ENCODE measurements at regions not wholly inside any gene's neighbourhood (a gene's known extent, or its start where the extent isn't known, plus 50 kb on each side); places are given as distances from the start of the nearest gene placed in this dataset.

DNA sequence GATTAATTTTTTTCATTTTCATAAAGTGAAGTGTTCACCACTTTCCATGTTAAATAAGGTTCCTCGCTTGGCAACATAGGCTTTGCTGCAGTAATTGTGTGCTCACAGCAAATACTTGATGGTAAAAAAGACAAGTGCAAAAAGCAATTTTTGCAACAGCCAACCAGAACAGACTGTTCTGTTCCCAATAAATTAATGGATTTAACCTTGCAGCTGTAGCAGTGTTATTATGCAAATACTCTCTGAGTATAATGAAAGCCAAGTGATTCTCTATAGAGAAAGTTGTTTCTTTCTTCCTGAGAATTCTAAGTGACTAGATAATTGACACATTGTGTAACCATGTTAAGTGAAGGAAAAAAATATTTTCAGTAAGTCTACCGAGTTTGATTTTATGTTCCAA is 183.7 kb upstream of the NAALADL2 start:
- DNase-seq, result no peak

DNA sequence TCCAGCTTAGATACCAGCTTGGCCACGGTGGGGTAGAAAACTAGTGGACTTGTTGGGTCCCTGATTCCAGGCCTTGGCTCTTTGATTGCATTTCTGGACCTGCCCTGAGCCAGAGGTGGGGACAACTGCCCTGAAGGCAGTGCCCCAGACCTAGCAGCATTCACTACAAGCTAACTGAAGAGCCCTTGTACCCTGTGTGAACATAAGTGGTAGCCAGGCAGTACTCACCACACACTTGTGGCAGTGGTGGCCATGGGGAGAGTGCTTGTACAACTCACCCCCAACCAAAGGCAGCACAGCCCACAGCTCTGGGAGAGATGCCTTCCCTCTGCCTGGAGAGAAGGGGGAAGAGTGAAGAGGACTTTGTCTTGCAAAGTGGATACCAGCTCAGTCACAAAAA is 177.3 kb upstream of the NAALADL2 start:
- DNase-seq, result no peak

- no peak for DNase-seq
Observed at GRCh38 chr3:174685796-174686195, 173.3 kb upstream of the NAALADL2 start.

DNA sequence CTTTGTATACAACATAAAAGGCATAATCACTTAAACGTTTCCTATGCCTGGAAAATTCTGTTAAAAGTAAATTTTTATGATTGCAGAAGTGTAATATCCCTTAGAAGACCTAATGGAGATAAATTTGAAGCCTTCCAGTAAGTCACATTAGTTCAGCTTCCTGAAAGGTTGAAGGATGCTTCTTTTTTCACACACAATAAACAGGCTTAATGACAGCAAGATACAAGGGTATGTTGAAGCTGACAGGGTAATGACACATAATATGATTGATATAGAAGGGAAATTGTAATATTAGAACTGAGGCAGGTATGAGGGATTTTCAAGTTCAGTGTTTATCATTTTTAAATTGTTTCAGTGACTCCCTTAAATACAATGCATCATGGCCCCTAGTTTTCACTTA is 161.8 kb upstream of the NAALADL2 start:
- no peak for DNase-seq

DNA sequence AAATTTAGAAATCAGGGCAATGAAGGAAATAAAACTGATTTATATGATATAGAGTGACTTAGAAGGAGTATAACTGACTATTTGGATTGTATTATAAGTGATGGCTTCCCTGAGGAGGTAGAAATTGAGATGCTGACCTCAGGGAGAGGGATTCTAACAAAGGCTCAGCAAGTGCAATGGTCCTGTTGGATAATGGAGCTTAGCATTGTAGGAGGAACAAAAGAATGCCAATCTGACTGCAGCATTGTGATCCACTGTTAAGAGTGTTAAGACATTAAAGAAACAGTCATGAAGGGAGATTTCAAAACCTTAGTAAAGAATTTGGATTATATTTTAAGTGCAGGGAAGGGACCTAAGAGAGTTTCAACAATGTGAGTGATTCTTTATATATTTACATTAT is 158.4 kb upstream of the NAALADL2 start:
- no peak for DNase-seq

DNA sequence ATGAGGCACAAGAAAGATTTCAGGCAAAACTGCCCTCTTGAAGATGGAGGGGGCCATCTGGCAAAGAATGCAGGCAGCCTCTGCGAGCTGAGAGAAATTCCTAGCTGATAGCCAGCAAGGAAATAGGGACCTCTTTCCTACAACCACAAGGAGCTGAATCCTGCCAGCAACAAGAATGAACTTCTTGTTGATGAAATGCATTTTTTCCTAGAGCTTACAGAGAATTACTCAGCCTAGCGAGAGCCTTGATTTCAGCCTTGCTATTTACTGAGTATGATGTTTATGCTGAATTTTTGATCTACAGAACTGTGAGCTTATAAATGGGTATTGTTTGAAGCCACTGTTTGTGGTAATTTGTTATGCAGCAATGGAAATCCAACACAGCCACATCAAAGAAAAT is 148.5 kb upstream of the NAALADL2 start:
- no peak for DNase-seq

GRCh38 chr3:174715386-174715785 is 143.7 kb upstream of the NAALADL2 start:
- DNase-seq, result no peak

GRCh38 chr3:174716956-174717505 is 142.1 kb upstream of the NAALADL2 start:
- DNase-seq, result no peak

GRCh38 chr3:174720717-174721116 is 138.4 kb upstream of the NAALADL2 start:
- DNase-seq, result no peak

GRCh38 chr3:174725303-174725702 is 133.8 kb upstream of the NAALADL2 start:
- no peak for DNase-seq

DNA sequence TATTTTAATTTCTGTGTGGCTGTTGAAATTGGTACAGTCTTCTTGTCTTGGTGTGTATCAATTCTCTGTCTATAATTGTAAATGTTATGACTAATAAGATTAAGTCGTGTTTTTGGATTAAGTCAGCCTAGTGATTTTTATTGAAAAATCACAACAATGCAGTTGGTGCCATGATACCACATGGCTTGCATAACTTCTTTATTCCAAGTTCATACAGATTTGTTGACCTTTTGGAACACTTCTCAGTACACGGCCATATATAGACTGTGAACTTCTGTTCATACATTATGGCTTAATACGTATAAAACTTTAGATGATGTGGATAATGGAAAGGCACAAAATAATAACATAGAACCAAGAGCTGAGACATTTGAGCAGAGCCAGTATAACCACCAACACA is 121.2 kb upstream of the NAALADL2 start:
- DNase-seq, result no peak

GRCh38 chr3:174749143-174749542 is 110.0 kb upstream of the NAALADL2 start:
- no peak for DNase-seq

DNA sequence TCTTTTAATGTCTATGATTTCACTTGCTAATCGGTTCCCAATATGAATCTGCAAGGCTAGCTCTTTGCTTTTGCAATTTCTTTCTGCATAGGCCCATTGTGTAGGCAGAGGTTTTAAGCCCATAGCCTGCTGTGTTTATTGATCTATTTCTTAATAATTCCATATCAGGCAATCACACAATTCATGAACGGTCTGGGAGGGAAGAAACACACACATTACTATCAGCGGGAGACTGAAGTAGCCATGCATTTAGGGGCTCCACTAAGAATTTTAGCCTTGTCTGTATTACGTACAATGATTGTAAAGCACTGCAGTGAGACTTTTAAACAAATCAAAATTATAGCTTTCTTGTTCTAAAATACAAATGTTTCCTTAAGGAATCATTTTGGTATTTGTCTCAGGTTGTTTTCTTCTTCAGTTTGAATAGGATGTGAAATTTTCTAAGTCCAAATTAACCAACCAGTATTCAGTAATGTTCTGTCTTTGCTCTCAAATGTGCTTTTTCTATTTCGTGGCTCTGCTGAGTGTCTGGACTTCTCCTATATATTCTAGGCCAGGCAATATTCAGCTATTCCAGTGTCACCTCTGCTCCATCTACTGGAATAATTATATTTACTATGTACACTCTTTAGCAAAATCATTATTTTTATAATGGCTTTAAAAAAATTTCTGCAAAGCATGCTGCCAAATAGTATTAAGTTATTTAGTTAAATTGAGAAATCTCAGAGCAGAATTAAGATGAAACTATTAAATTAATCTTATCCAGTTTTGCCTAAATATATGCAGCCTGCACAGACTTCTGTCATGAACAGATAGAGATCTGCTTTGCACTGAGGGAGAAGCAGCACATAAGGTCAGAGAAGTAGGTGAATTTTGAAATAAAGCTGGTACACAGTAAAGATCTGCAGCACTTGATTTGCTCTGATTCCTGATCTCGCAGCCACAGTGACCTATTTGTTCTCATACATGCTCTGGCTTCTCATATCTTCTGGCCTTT is 103.0 kb upstream of the NAALADL2 start:
- no peak for DNase-seq

GRCh38 chr3:174758943-174759342 is 100.2 kb upstream of the NAALADL2 start:
- DNase-seq, result no peak

GRCh38 chr3:174767406-174767805 is 91.7 kb upstream of the NAALADL2 start:
- no peak for DNase-seq

- no peak for DNase-seq
Observed at GRCh38 chr3:174767853-174768382, 91.2 kb upstream of the NAALADL2 start.

- DNase-seq, result no peak
Observed at GRCh38 chr3:174769171-174769570, 90.0 kb upstream of the NAALADL2 start.

GRCh38 chr3:174775603-174776002 is 83.5 kb upstream of the NAALADL2 start:
- no peak for DNase-seq

DNA sequence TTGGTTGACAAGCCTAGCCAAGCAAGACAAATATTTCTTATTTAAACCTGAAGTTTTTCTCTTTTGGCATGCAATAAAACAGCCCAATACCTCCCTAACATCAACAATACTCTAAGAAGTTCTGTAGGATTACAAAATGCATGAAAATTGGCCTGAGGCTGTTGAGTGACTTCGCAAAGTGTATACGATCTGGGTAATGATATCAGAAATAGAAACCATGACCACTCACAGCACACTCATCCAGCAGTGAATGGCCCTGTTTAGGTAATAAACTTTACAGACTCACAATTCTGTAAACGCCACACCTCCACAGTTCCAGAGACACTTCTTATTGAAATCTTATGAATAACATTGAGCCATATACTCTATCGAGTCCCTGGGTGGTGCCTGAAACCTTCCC is 83.0 kb upstream of the NAALADL2 start:
- DNase-seq, result no peak

GRCh38 chr3:174776636-174777035 is 82.5 kb upstream of the NAALADL2 start:
- DNase-seq, result no peak

DNA sequence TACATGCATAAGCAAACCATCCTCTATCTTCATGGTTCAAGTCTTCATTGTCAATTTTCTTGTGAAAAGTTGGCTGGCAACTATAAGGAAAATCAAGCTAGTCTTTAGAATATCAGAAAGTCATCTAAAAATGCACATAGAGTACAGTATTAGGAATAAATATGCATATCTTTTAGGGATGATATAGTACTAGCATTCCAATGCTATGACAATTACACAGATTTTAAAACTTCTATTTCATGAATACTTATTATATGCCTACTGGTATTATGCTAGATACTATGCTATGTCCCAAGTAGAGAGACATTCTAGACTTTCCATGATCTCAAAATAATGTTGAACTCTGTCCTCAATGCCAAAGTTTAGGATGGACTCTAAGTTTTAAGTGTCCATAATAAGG is 81.3 kb upstream of the NAALADL2 start:
- no peak for DNase-seq

- no peak for DNase-seq
Observed at GRCh38 chr3:174783502-174783901, 75.6 kb upstream of the NAALADL2 start.

DNA sequence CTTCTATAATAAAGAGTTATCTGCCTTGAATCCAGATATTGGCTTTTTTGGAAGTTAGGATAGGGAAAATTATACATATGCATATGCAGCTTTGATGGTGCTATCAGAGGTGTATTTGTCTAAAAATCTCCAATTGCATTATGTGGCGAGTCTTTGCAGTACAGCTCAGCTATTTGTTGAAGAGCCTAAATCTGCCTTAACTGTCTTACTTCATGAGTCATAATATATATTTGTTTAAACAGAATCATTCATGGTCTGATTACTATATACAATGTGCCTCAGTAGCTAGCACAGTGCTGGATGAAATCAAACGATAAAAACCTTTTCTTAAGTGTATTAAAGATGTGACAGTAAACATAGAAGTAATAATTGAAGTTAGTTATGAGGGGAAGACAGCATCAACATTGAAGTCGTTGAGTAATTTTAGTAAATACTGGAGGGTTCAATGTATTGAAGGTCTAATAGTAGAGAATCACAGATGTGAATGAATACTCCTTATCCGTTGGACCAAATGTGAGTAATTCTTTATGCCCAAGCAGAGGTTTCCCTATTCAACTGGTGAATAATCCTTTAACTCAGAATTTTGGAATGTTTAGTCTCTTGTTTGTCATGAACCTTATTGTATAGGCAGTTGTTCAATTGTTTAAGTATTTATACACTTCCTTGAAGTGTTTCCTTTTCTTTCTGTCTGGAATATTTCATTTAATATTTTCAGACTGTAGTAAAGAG is 74.8 kb upstream of the NAALADL2 start:
- no peak for DNase-seq

DNA sequence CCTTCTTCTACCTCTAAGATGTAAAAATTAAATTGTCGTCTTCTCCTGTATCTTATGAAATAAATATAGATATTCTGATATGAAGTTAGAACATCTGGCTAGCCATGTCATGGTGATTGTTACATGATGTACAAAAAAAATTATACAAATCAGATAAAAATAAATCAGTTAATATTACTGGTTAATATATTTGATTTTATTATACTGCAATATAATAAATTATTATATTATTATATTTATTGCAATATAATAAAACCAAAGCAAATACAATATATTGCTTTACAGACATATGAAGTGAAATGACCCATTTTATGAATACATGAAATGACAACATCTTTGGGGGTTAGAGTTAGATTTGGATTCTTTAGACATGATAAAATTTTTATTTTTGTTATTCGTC is 72.3 kb upstream of the NAALADL2 start:
- no peak for DNase-seq
